ENCODE measurements at regions not wholly inside any gene's neighbourhood (a gene's known extent, or its start where the extent isn't known, plus 50 kb on each side); places are given as distances from the start of the nearest gene placed in this dataset.

DNA sequence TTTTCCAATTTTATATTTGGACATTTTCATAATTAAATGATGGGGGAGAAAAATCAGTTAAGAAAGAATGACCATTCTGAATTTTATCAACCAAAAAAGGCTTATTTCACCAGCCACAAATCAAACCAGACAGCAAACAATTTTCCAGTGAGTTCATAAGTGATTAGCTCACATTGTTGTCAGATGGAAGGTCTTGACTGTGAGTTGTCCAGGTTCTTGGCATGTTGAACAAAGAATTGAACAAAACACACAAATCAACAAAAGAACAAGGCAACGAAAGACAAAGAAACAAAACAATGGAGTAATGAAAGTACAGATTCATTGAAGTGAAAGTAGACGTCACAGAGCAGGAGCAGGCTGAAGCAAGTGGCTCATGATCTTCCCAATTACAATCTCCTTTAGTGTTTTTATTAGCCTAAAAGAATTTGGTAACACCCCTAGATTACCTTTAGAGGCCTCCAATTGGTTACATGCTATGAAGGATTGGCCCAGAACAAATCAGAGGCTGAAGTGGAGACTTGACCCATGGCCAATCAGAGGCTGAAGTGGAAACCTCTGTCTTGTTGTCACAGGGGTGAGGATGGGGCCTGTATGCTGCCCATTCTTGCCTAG is 248.7 kb downstream of the NEBL start:
- H3K27ac ChIP-seq, result no peak overlapping the region
- no peaks in the 10 kb centered on the region for H3K9me3 ChIP-seq (ENCODE audit: low read depth, low read length)
- DNase-seq (ENCODE audit: low read depth, low spot score), result no peak
- TF ChIP-seq EZH2 (IDR thresholded peaks at IDR 0.05) (no peak), POLR2AphosphoS5 (IDR thresholded peaks at IDR 0.05; ENCODE audit: borderline replicate concordance, low read depth, low read length) (no peak), FOXP2 (optimal IDR thresholded peaks at IDR 0.05; ENCODE audit: control extremely low read depth, extremely low read length, insufficient read depth) (no peak)
- H3K9ac ChIP-seq (ENCODE audit: insufficient read length), result no peak overlapping the region
- H3K36me3 ChIP-seq (ENCODE audit: insufficient read depth, low read length), result no peaks in the 10 kb centered on the region
- no peak overlapping the region for H3K4me3 ChIP-seq

DNA sequence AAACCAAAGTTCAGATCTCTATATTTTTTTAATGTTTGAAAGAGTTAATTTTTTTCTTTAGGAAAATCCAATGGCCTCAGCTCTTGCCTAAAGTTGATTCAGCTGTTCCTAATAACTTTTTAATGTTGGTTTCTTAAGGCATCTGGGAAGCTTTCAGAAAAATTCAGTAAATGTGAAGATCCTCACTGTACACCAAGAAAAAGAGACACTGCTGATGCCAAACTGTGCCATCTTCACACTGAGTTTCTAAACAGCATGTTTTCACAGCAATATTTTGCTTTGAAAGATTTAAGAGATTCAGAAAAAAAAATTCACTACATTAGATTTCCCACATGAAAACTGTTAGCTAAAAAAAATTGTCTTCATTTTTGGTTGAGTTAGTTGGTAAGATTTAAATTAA is 249.4 kb downstream of the NEBL start:
- H3K9me3 ChIP-seq (ENCODE audit: low read depth, low read length), result no peaks in the 10 kb centered on the region
- H3K4me3 ChIP-seq, result no peak overlapping the region
- DNase-seq (ENCODE audit: low read depth, low spot score), result no peak

DNA sequence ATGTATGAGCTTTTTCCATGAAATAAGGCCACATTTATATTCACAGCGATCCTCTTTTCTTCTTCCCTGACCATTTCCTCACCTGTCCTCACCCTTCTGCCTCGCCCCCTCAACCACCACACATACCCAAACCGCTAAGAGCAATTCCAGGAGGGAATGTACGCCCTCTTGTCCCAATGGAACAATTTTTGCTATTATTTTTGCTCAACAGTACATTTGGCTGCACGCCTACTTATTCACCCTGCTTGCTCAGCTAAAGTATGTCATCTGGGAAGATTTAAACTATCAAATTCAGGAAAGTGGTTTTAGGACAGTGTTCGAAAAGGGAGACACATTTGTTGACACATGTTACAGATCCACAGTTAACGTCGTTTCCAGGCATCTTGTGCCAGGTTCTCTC is 252.7 kb downstream of the NEBL start:
- no peak overlapping the region for H3K9ac ChIP-seq (ENCODE audit: insufficient read length)
- TF ChIP-seq POLR2AphosphoS5 (IDR thresholded peaks at IDR 0.05; ENCODE audit: borderline replicate concordance, low read depth, low read length), result no peak
- no peak for TF ChIP-seq EZH2 (IDR thresholded peaks at IDR 0.05)
- no peak for TF ChIP-seq FOXP2 (optimal IDR thresholded peaks at IDR 0.05; ENCODE audit: control extremely low read depth, extremely low read length, insufficient read depth)
- no peaks in the 10 kb centered on the region for H3K9me3 ChIP-seq (ENCODE audit: low read depth, low read length)
- no peak overlapping the region for H3K4me3 ChIP-seq
- DNase-seq (ENCODE audit: low read depth, low spot score), result no peak
- H3K36me3 ChIP-seq (ENCODE audit: insufficient read depth, low read length), result no peaks in the 10 kb centered on the region
- H3K27ac ChIP-seq, result no peak overlapping the region

More for the DNA sequence above, 249.4 kb downstream of the NEBL start:
- Histone ChIP-seq H3K27ac (0 out of 2 replicates have a peak overlapping the region, but pooled peaks have one; percentile 36), H3K9ac (ENCODE audit: insufficient read length) (no peak overlapping the region), H3K36me3 (ENCODE audit: insufficient read depth, low read length) (no peaks in the 10 kb centered on the region)
- TF ChIP-seq POLR2AphosphoS5 (IDR thresholded peaks at IDR 0.05; ENCODE audit: borderline replicate concordance, low read depth, low read length) (no peak), EZH2 (IDR thresholded peaks at IDR 0.05) (no peak), FOXP2 (optimal IDR thresholded peaks at IDR 0.05; ENCODE audit: control extremely low read depth, extremely low read length, insufficient read depth) (no peak)

DNA sequence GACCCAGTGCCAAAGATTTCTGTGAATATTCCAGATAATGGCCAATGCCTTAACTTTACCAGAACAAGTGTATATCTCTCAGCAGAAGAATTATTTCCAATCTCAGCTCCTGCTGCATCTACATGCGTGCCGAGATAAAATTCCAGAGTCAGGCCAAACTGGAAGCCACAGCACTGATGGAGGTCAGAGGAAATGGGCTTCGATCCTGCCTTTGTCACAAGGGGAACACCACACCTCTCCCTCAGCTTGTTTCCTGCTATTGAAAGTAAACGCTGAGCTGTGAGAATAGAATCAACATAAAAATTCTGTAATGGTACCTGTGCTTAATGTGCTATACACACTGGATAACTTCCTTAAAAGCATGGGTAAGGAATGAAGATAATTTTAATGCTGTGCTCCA is 255.5 kb downstream of the NEBL start:
- H3K36me3 ChIP-seq (ENCODE audit: insufficient read depth, low read length), result no peaks in the 10 kb centered on the region
- TF ChIP-seq FOXP2 (optimal IDR thresholded peaks at IDR 0.05; ENCODE audit: control extremely low read depth, extremely low read length, insufficient read depth) (no peak), POLR2AphosphoS5 (IDR thresholded peaks at IDR 0.05; ENCODE audit: borderline replicate concordance, low read depth, low read length) (no peak), EZH2 (IDR thresholded peaks at IDR 0.05) (no peak)
- no peak overlapping the region for H3K9ac ChIP-seq (ENCODE audit: insufficient read length)
- no peak overlapping the region for H3K4me3 ChIP-seq
- DNase-seq (ENCODE audit: low read depth, low spot score), result no peak
- H3K27ac ChIP-seq, result no peak overlapping the region
- no peaks in the 10 kb centered on the region for H3K9me3 ChIP-seq (ENCODE audit: low read depth, low read length)

DNA sequence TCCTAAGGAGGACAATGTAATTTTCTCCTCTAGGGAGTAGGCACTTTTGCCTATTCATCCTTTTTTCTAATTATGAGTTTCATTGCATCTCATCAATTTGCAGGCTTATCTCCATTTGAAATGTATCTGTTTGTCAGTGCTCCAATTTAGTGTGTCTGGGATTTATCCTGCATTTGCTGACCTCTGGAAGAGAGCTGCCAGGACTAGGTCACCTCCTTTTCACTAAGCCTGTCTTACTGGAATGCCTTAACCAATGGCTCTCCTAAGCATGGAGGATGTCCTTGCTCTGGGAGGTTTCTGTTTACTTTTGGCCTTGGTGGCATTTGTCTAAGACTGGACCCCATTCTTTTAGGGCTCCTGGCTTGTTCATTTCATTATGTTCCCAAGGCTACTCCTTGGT is 261.5 kb downstream of the NEBL start:
- DNase-seq (ENCODE audit: low read depth, low spot score), result no peak
- Histone ChIP-seq H3K9ac (ENCODE audit: insufficient read length) (no peak overlapping the region), H3K4me3 (no peak overlapping the region), H3K9me3 (ENCODE audit: low read depth, low read length) (no peaks in the 10 kb centered on the region), H3K36me3 (ENCODE audit: insufficient read depth, low read length) (no peaks in the 10 kb centered on the region), H3K27ac (no peak overlapping the region)
- TF ChIP-seq FOXP2 (optimal IDR thresholded peaks at IDR 0.05; ENCODE audit: control extremely low read depth, extremely low read length, insufficient read depth) (no peak), EZH2 (IDR thresholded peaks at IDR 0.05) (no peak), POLR2AphosphoS5 (IDR thresholded peaks at IDR 0.05; ENCODE audit: borderline replicate concordance, low read depth, low read length) (no peak)

DNA sequence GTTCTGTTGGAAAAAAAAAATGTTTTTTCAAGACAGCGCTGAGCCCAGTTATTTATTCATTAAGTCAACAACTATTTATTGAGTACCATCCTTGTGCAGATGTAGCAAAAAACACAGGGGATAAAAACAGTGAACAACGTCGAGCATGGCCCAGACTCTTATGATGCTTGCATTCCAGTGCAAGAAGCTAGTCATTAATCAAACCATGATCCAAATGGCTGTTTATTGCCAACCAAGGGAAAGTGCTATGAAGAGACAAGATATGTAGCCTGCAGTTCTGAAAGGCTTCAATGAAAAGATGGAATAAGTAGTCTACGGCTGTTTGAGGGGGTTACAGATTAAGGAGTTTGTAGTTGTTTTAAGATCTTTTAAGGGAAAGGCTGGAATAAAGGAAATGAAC is 262.3 kb downstream of the NEBL start:
- Histone ChIP-seq H3K9ac (ENCODE audit: insufficient read length) (no peak overlapping the region), H3K36me3 (ENCODE audit: insufficient read depth, low read length) (no peaks in the 10 kb centered on the region), H3K9me3 (ENCODE audit: low read depth, low read length) (no peaks in the 10 kb centered on the region), H3K4me3 (no peak overlapping the region), H3K27ac (no peak overlapping the region)
- TF ChIP-seq FOXP2 (optimal IDR thresholded peaks at IDR 0.05; ENCODE audit: control extremely low read depth, extremely low read length, insufficient read depth) (no peak), EZH2 (IDR thresholded peaks at IDR 0.05) (no peak), POLR2AphosphoS5 (IDR thresholded peaks at IDR 0.05; ENCODE audit: borderline replicate concordance, low read depth, low read length) (no peak)
- DNase-seq (ENCODE audit: low read depth, low spot score), result no peak

DNA sequence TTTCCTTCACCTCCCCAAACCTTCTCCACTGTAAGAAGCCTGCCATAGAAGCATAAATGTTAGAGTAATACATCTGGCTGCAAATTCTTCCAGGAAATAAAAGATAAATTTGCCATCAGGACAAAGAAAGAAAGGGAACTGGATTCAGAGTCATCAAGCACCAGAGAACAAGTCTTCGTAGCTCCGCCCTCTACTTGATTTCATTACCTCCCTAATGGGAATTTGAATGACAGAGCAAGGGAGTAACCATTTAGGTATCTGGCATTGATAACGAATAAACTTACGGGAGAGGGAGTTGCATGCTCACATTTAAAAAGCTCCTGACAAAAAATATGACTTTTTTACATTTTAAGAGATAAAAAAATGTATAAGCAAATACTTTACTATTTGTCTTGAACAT is 263.4 kb downstream of the NEBL start:
- no peak overlapping the region for H3K9ac ChIP-seq (ENCODE audit: insufficient read length)
- no peaks in the 10 kb centered on the region for H3K36me3 ChIP-seq (ENCODE audit: insufficient read depth, low read length)
- TF ChIP-seq POLR2AphosphoS5 (IDR thresholded peaks at IDR 0.05; ENCODE audit: borderline replicate concordance, low read depth, low read length) (no peak), EZH2 (IDR thresholded peaks at IDR 0.05) (no peak)
- DNase-seq (ENCODE audit: low read depth, low spot score), result no peak
- H3K9me3 ChIP-seq (ENCODE audit: low read depth, low read length), result no peaks in the 10 kb centered on the region
- H3K4me3 ChIP-seq, result no peak overlapping the region
- H3K27ac ChIP-seq, result no peak overlapping the region

DNA sequence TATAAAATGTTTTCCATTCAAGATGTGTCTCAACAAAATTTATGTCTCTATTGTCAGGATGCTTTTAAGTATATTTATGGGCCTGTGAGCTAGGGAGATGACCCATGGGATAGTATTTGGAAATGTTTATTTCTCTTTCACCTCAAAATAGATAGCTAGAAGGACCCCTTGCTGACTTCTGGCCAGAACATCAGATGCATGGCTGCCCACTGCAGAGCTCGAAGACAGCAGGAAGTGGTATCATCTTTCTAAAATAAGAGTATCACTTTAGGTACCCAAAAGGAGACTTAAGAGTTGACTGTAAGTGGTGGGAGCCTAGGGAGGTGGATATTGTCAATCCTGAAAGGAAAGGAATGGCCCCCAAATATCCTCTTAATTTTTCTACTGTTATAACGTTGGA is 264.4 kb downstream of the NEBL start:
- H3K9ac ChIP-seq (ENCODE audit: insufficient read length), result no peak overlapping the region
- no peaks in the 10 kb centered on the region for H3K36me3 ChIP-seq (ENCODE audit: insufficient read depth, low read length)
- H3K4me3 ChIP-seq, result no peak overlapping the region
- no peak for TF ChIP-seq EZH2 (IDR thresholded peaks at IDR 0.05)
- TF ChIP-seq FOXP2 (optimal IDR thresholded peaks at IDR 0.05; ENCODE audit: control extremely low read depth, extremely low read length, insufficient read depth), result no peak
- no peak for TF ChIP-seq POLR2AphosphoS5 (IDR thresholded peaks at IDR 0.05; ENCODE audit: borderline replicate concordance, low read depth, low read length)
- DNase-seq (ENCODE audit: low read depth, low spot score), result no peak
- no peaks in the 10 kb centered on the region for H3K9me3 ChIP-seq (ENCODE audit: low read depth, low read length)
- no peak overlapping the region for H3K27ac ChIP-seq

DNA sequence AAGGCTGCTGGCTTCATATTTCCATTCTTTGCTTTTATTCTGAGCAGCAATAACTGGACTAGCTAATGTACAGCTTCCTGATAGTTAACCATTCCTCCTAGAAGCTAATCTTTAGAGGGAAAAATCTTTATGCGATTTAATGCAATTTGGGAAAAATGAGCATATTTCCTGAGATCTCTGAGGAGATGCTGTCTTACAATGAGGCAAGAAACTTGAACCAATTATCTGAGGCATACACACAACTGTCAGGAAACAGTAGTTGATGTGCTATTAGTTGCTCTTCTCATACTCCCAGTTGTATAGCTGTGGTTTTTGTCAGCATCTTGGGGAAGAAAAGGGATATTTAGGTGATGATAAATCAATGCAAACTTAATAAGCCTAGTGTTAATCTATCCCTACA is 265.9 kb downstream of the NEBL start:
- Histone ChIP-seq H3K4me3 (no peak overlapping the region), H3K9ac (ENCODE audit: insufficient read length) (no peak overlapping the region), H3K9me3 (ENCODE audit: low read depth, low read length) (no peaks in the 10 kb centered on the region), H3K27ac (no peak overlapping the region), H3K36me3 (ENCODE audit: insufficient read depth, low read length) (no peaks in the 10 kb centered on the region)
- TF ChIP-seq POLR2AphosphoS5 (IDR thresholded peaks at IDR 0.05; ENCODE audit: borderline replicate concordance, low read depth, low read length) (no peak), EZH2 (IDR thresholded peaks at IDR 0.05) (no peak), FOXP2 (optimal IDR thresholded peaks at IDR 0.05; ENCODE audit: control extremely low read depth, extremely low read length, insufficient read depth) (no peak)
- no peak for DNase-seq (ENCODE audit: low read depth, low spot score)
